ENCODE measurements at regions not wholly inside any gene's neighbourhood (a gene's known extent, or its start where the extent isn't known, plus 50 kb on each side); places are given as distances from the start of the nearest gene placed in this dataset.

GRCh38 chr3:109887293-109887692 lies 549.9 kb upstream of the DPPA4 start:
- TF ChIP-seq CTCF (IDR thresholded peaks at IDR 0.05; ENCODE audit: low read depth, low read length): no peak
- POLR2A ChIA-PET: no interaction called here
- Histone ChIP-seq H3K4me3 (ENCODE audit: low read depth, low read length) (no peak overlapping the region), H3K27ac (ENCODE audit: low read depth, low read length) (no peak overlapping the region), H3K27me3 (ENCODE audit: control insufficient read depth, insufficient read depth, low read length) (no peaks in the 10 kb centered on the region), H3K9me3 (ENCODE audit: control insufficient read depth, insufficient read depth, low read length) (no peaks in the 10 kb centered on the region; the same call in 1 of the 2 replicates)
- CTCF ChIA-PET: interaction anchor here (0.6 kb wide), 1 partner anchor 1457 kb away, joined by 5 read pairs; no protein-coding TSS in a partner anchor
- DNase-seq (ENCODE audit: low read depth, low spot score): no peak

DNA sequence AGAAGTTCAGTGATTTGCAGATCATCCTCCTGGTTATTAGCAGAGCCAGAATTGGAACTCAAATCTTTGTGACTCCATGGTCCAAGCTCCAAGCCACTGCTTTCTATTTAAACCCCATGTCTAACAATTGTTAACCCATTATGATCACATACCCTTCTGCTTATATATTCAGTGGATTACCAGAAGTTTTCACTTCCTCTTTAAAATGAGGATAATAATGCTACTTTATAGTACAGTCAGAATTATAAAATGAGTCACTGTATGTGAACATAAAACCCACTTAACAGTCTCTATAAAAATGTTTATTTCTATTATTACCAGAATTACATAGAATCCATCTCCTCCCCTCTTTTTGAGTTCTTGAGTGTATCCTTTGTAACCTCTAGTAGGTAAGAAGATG lies 550.7 kb upstream of the DPPA4 start:
- ChIA-PET POLR2A (no interaction called here), CTCF (no interaction called here)
- no peak for DNase-seq (ENCODE audit: low read depth, low spot score)
- Histone ChIP-seq H3K27ac (ENCODE audit: low read depth, low read length) (no peak overlapping the region), H3K9me3 (ENCODE audit: control insufficient read depth, insufficient read depth, low read length) (no peaks in the 10 kb centered on the region; the same call in 1 of the 2 replicates), H3K4me3 (ENCODE audit: low read depth, low read length) (no peak overlapping the region), H3K27me3 (ENCODE audit: control insufficient read depth, insufficient read depth, low read length) (no peaks in the 10 kb centered on the region)
- no peak for TF ChIP-seq CTCF (IDR thresholded peaks at IDR 0.05; ENCODE audit: low read depth, low read length)

DNA sequence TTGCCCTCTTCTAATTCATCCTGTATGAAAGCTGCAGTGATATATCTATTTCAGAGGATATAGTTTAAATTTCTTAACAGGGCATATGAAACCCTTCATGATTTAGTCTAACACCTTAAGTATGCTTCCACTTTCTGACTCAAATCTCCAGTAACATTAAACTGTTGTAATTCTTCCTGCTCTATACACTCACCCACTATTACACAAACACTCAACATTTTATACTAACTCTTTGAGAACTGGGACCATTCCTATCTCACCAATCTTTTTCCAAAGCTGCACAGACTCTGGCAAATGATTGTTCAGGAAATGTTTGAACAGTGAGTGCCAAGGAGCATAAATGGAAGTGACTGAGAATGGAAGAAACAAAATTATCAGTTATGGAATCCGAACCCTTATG lies 560.4 kb upstream of the DPPA4 start:
- H3K4me3 ChIP-seq (ENCODE audit: low read depth, low read length): no peak overlapping the region
- no peak for TF ChIP-seq CTCF (IDR thresholded peaks at IDR 0.05; ENCODE audit: low read depth, low read length)
- H3K9me3 ChIP-seq (ENCODE audit: control insufficient read depth, insufficient read depth, low read length): no peaks in the 10 kb centered on the region
- CTCF ChIA-PET: no interaction called here
- no peaks in the 10 kb centered on the region for H3K27me3 ChIP-seq (ENCODE audit: control insufficient read depth, insufficient read depth, low read length)
- POLR2A ChIA-PET: no interaction called here
- peak; percentile 2 for DNase-seq (ENCODE audit: low read depth, low spot score)
- H3K27ac ChIP-seq (ENCODE audit: low read depth, low read length): no peak overlapping the region

GRCh38 chr3:109899925-109900324 lies 562.6 kb upstream of the DPPA4 start:
- DNase-seq (ENCODE audit: low read depth, low spot score): no peak
- no peak overlapping the region for H3K4me3 ChIP-seq (ENCODE audit: low read depth, low read length)
- POLR2A ChIA-PET: no interaction called here
- H3K27ac ChIP-seq (ENCODE audit: low read depth, low read length): no peak overlapping the region
- CTCF ChIA-PET: no interaction called here
- no peaks in the 10 kb centered on the region for H3K27me3 ChIP-seq (ENCODE audit: control insufficient read depth, insufficient read depth, low read length)
- TF ChIP-seq CTCF (IDR thresholded peaks at IDR 0.05; ENCODE audit: low read depth, low read length): no peak
- H3K9me3 ChIP-seq (ENCODE audit: control insufficient read depth, insufficient read depth, low read length): no peaks in the 10 kb centered on the region

DNA sequence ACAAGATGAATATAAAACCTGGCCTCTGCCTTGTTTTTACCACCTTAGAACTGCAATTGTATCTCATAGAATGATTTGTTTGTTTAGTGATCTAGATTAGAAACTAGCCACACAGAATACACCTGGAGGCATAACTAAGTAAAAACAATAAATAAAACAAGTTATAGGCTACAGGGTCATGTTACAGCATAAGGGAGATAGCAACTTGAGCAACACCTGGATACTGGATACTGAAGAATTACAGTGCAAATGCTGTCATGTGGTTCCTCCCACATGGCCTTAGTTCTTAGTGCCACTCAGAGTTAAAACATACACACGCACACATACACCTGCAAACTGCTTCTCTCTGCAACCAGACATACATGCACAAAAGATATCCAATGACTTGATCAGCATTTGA lies 563.4 kb upstream of the DPPA4 start:
- DNase-seq (ENCODE audit: low read depth, low spot score): no peak
- no peak overlapping the region for H3K27ac ChIP-seq (ENCODE audit: low read depth, low read length)
- no peak overlapping the region for H3K4me3 ChIP-seq (ENCODE audit: low read depth, low read length)
- no peaks in the 10 kb centered on the region for H3K27me3 ChIP-seq (ENCODE audit: control insufficient read depth, insufficient read depth, low read length)
- ChIA-PET CTCF (no interaction called here), POLR2A (no interaction called here)
- H3K9me3 ChIP-seq (ENCODE audit: control insufficient read depth, insufficient read depth, low read length): peaks cover 2% of the 10 kb centered on the region
- no peak for TF ChIP-seq CTCF (IDR thresholded peaks at IDR 0.05; ENCODE audit: low read depth, low read length)

Data from AG04450 (cell line).